ENCODE measurements at regions not wholly inside any gene's neighbourhood (a gene's known extent, or its start where the extent isn't known, plus 50 kb on each side); places are given as distances from the start of the nearest gene placed in this dataset.

- no peaks in the 10 kb centered on the region for H3K79me2 ChIP-seq (replicated peaks; ENCODE audit: insufficient read depth, low read length)
- no peak overlapping the region for H3K4me2 ChIP-seq (ENCODE audit: low read length)
- TF ChIP-seq RAD21 (conservative IDR thresholded peaks at IDR 0.05) = no peak
- TF ChIP-seq MXI1 (conservative IDR thresholded peaks at IDR 0.05; ENCODE audit: poor library complexity, severe bottlenecking) = no peak
- no peak for TF ChIP-seq EP300 (conservative IDR thresholded peaks at IDR 0.05; ENCODE audit: poor library complexity, severe bottlenecking)
- TF ChIP-seq, protein P1, sequence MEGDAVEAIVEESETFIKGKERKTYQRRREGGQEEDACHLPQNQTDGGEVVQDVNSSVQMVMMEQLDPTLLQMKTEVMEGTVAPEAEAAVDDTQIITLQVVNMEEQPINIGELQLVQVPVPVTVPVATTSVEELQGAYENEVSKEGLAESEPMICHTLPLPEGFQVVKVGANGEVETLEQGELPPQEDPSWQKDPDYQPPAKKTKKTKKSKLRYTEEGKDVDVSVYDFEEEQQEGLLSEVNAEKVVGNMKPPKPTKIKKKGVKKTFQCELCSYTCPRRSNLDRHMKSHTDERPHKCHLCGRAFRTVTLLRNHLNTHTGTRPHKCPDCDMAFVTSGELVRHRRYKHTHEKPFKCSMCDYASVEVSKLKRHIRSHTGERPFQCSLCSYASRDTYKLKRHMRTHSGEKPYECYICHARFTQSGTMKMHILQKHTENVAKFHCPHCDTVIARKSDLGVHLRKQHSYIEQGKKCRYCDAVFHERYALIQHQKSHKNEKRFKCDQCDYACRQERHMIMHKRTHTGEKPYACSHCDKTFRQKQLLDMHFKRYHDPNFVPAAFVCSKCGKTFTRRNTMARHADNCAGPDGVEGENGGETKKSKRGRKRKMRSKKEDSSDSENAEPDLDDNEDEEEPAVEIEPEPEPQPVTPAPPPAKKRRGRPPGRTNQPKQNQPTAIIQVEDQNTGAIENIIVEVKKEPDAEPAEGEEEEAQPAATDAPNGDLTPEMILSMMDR (IDR thresholded peaks at IDR 0.05; ENCODE audit: poor library complexity, severe bottlenecking) = no peak
- no peak for TF ChIP-seq POLR2AphosphoS5 (IDR thresholded peaks at IDR 0.05)
- TF ChIP-seq SMC3 (conservative IDR thresholded peaks at IDR 0.05; ENCODE audit: poor library complexity) = no peak
- no peak for TF ChIP-seq TAF1 (IDR thresholded peaks at IDR 0.05; ENCODE audit: low read depth)
- TF ChIP-seq EZH2 (IDR thresholded peaks at IDR 0.05; ENCODE audit: borderline replicate concordance, insufficient read depth, low read length, poor library complexity, severe bottlenecking) = no peak
- TF ChIP-seq, protein P2, sequence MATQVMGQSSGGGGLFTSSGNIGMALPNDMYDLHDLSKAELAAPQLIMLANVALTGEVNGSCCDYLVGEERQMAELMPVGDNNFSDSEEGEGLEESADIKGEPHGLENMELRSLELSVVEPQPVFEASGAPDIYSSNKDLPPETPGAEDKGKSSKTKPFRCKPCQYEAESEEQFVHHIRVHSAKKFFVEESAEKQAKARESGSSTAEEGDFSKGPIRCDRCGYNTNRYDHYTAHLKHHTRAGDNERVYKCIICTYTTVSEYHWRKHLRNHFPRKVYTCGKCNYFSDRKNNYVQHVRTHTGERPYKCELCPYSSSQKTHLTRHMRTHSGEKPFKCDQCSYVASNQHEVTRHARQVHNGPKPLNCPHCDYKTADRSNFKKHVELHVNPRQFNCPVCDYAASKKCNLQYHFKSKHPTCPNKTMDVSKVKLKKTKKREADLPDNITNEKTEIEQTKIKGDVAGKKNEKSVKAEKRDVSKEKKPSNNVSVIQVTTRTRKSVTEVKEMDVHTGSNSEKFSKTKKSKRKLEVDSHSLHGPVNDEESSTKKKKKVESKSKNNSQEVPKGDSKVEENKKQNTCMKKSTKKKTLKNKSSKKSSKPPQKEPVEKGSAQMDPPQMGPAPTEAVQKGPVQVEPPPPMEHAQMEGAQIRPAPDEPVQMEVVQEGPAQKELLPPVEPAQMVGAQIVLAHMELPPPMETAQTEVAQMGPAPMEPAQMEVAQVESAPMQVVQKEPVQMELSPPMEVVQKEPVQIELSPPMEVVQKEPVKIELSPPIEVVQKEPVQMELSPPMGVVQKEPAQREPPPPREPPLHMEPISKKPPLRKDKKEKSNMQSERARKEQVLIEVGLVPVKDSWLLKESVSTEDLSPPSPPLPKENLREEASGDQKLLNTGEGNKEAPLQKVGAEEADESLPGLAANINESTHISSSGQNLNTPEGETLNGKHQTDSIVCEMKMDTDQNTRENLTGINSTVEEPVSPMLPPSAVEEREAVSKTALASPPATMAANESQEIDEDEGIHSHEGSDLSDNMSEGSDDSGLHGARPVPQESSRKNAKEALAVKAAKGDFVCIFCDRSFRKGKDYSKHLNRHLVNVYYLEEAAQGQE (IDR thresholded peaks at IDR 0.05; ENCODE audit: borderline replicate concordance) = no peak
- no peaks in the 10 kb centered on the region for H3K9me3 ChIP-seq (ENCODE audit: low read length)
- H3F3A ChIP-seq (ENCODE audit: insufficient read depth, low read length, poor library complexity, severe bottlenecking) = no peaks in the 10 kb centered on the region
- no peak overlapping the region for H3K9ac ChIP-seq (ENCODE audit: low read length)
- H4K20me1 ChIP-seq (ENCODE audit: insufficient read depth) = no peaks in the 10 kb centered on the region
- no peak overlapping the region for H3K4me3 ChIP-seq (ENCODE audit: low read length)
- no peaks in the 10 kb centered on the region for H3K36me3 ChIP-seq (ENCODE audit: insufficient read depth, low read length)
- H3K9me2 ChIP-seq (ENCODE audit: insufficient read depth, low read length) = no peaks in the 10 kb centered on the region
- H3K27me3 ChIP-seq (ENCODE audit: insufficient read depth, low read depth, low read length) = no peaks in the 10 kb centered on the region
- no peak overlapping the region for H2AFZ ChIP-seq (ENCODE audit: low read depth, low read length)
- H3K27ac ChIP-seq (ENCODE audit: low read length) = no peak overlapping the region
Observed at GRCh38 chr4:45831692-45832091, 292.2 kb downstream of the GABRG1 start.

DNA sequence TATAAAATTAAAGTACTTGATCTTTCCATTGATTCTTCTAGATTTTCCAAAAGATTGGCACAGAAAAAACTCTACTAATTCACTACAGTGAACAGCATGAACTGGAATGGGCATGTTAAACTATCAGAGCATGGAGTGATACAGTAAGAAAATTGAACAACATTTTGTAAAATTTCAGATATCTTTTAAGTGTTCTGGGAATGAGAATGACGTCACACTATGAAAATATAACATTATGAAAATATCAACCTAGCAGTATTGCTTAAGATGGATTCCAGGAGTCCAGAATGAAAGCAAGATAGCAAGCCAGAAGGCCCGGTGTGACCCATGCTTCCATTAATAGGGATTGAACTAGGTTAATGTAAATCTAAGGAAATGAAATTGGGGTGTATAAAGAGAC, 319.9 kb downstream of the GABRG1 start:
- H3K79me2 ChIP-seq (replicated peaks; ENCODE audit: insufficient read depth, low read length) = no peaks in the 10 kb centered on the region
- H3K36me3 ChIP-seq (ENCODE audit: insufficient read depth, low read length) = no peaks in the 10 kb centered on the region
- TF ChIP-seq POLR2AphosphoS5 (IDR thresholded peaks at IDR 0.05) = no peak
- TF ChIP-seq, protein P2 (IDR thresholded peaks at IDR 0.05; ENCODE audit: borderline replicate concordance) = no peak
- no peak for TF ChIP-seq SMC3 (conservative IDR thresholded peaks at IDR 0.05; ENCODE audit: poor library complexity)
- TF ChIP-seq EP300 (conservative IDR thresholded peaks at IDR 0.05; ENCODE audit: poor library complexity, severe bottlenecking) = no peak
- no peak for TF ChIP-seq EZH2 (IDR thresholded peaks at IDR 0.05; ENCODE audit: borderline replicate concordance, insufficient read depth, low read length, poor library complexity, severe bottlenecking)
- no peak for TF ChIP-seq MXI1 (conservative IDR thresholded peaks at IDR 0.05; ENCODE audit: poor library complexity, severe bottlenecking)
- TF ChIP-seq RAD21 (conservative IDR thresholded peaks at IDR 0.05) = no peak
- TF ChIP-seq, protein P1 (IDR thresholded peaks at IDR 0.05; ENCODE audit: poor library complexity, severe bottlenecking) = no peak
- TF ChIP-seq TAF1 (IDR thresholded peaks at IDR 0.05; ENCODE audit: low read depth) = no peak
- no peaks in the 10 kb centered on the region for H3K27me3 ChIP-seq (ENCODE audit: insufficient read depth, low read depth, low read length)
- no peak overlapping the region for H3K4me2 ChIP-seq (ENCODE audit: low read length)
- H2AFZ ChIP-seq (ENCODE audit: low read depth, low read length) = no peak overlapping the region
- no peaks in the 10 kb centered on the region for H3F3A ChIP-seq (ENCODE audit: insufficient read depth, low read length, poor library complexity, severe bottlenecking)
- H3K9ac ChIP-seq (ENCODE audit: low read length) = no peak overlapping the region
- H4K20me1 ChIP-seq (ENCODE audit: insufficient read depth) = no peaks in the 10 kb centered on the region
- H3K27ac ChIP-seq (ENCODE audit: low read length) = no peak overlapping the region
- no peaks in the 10 kb centered on the region for H3K9me3 ChIP-seq (ENCODE audit: low read length)
- H3K4me3 ChIP-seq (ENCODE audit: low read length) = no peak overlapping the region
- no peaks in the 10 kb centered on the region for H3K9me2 ChIP-seq (ENCODE audit: insufficient read depth, low read length)
